GM23338 (cell line): ENCODE measurements at regions not wholly inside any gene's neighbourhood (a gene's known extent, or its start where the extent isn't known, plus 50 kb on each side); places are given as distances from the start of the nearest gene placed in this dataset.

Source experiments
- CTCF ChIP-seq, 2 experiments: fragments of 200-600 bp in 1 of 2; sonication (generic) in 1 of 2; conservative IDR thresholded peaks; 2 replicates each; pipeline versions ENCODE4 v1.5.1 to v1.6.1; 2016 to 2017; ENCODE audit warnings: antibody characterized with exemption in 2 of 2, low read depth in 2 of 2, mild to moderate bottlenecking in 2 of 2, moderate library complexity in 1 of 2
- ETS1 ChIP-seq: IDR thresholded peaks from 2 replicates; pipeline ENCODE4 v1.6.1; 2016; ENCODE audit warnings: antibody characterized with exemption
- EZH2 ChIP-seq: fragments of 200-600 bp; sonication (generic); IDR thresholded peaks from one replicate; pipeline ENCODE4 v1.8.0; 2017; ENCODE audit warnings: antibody characterized with exemption, mild to moderate bottlenecking, low read depth; ENCODE audit not compliant: unreplicated experiment
- EZH2phosphoT487 ChIP-seq: fragments of 200-600 bp; sonication (generic); IDR thresholded peaks from one replicate; pipeline ENCODE4 v1.8.1; 2018; ENCODE audit warnings: antibody characterized with exemption; ENCODE audit not compliant: unreplicated experiment
- POLR2AphosphoS5 ChIP-seq: IDR thresholded peaks from 2 replicates; pipeline ENCODE4 v1.6.1; 2016; ENCODE audit warnings: antibody characterized with exemption, low read depth
- REST ChIP-seq: IDR thresholded peaks from one replicate; pipeline ENCODE4 v1.6.1; 2018; ENCODE audit warnings: antibody characterized with exemption; ENCODE audit not compliant: unreplicated experiment

- no peak for TF ChIP-seq CTCF (conservative IDR thresholded peaks at IDR 0.05; ENCODE audit: low read depth in 2 of 2)
- no peak for TF ChIP-seq EZH2
- TF ChIP-seq POLR2AphosphoS5, result no peak
- TF ChIP-seq REST, result no peak
- no peak for TF ChIP-seq ETS1
- TF ChIP-seq EZH2phosphoT487, result no peak
Measured at GRCh38 chr4:18138076-18138665, 116.6 kb upstream of the LCORL start.
